Amygdala (tissue), 56 donors: ENCODE measurements at regions not wholly inside any gene's neighbourhood (a gene's known extent, or its start where the extent isn't known, plus 50 kb on each side); places are given as distances from the start of the nearest gene placed in this dataset.

Source experiments
- DNase-seq, 56 donors: peaks; one replicate each; lab custom pipeline; 2025; lab: John Stamatoyannopoulos, UW

GRCh38 chr5:153883854-153884611, 154.7 kb downstream of the FAM114A2 start:
- DNase-seq, result no peak

- no peak for DNase-seq
These were observed 157.0 kb downstream of the FAM114A2 start for GRCh38 chr5:153881687-153882086.

- no peak for DNase-seq
These were observed 158.6 kb downstream of the FAM114A2 start for GRCh38 chr5:153880106-153880505.

DNA sequence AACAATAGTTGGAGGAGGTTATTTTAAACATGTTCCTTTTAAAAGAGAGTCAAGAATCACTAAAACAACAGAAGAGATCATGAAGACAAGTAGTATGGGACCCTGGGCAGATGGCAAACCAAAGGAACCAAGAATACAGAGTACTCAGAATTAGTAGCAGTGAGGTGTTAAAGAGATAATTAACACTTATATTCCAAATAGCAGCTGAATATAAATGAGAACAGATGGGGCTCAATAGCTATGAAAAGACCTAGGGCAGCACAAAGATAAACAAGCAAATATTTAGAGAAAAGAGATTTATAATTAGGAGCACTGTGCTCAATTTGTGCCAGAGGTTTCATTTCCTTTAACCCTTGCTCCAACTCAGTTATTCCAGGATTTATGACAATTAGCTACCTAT, 159.1 kb downstream of the FAM114A2 start:
- no peak for DNase-seq

DNA sequence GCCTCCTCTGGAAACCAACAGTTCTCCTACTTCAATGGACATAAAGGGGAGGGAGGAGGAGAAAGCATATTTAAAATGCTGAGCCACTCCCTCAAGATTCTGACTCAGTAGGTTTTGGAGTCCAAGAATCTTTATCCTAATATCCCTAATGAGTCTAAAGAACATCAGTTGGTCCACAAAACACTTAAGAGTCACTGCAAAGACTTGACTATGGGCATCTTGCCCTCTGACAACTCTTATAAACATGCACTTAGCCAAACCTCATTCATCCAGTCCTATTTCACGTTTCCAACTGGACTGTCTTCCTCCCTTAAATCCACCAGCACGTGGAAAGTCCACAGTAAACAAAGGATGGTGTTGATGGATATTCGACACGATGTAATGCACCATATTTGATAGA, 172.5 kb downstream of the FAM114A2 start:
- no peak for DNase-seq

DNA sequence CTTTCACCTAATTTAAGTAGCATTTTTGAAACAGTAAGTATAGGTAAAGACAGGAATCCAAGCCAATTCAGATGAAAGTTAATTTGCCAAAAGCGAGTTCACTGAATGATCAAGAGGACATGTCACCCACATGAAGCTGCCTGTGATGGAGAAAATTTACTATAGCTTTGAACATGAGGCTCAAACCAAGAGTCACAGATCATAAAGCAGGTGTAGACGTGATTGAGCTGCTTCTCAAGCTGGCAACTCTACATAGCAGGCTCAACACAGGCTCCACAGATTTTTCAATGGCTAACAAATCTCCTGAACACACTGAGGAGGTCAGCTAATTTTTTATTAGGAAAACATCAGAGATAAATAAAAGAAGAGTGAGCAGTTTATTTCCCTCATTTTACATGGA, 173.7 kb downstream of the FAM114A2 start:
- no peak for DNase-seq

DNA sequence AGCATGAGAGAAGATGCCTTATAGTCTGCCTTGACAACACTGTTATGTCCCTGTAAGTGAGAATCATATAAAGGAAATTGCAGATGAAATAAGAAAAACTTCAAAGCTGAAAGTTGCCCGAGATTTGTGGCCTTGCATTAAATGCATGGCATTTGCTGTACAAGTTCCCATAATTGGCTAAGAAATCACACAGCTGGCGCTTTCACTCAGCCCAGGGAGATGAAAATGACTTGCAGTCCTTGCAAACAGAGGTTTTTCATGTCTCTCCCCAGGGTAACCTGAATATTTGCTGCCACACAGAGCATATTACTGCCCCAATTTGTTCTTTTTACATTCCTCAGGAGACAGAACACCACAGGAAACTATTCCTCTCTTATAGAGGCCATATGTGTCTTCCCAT, 174.8 kb downstream of the FAM114A2 start:
- DNase-seq, result no peak
